Fibroblast of the aortic adventitia (primary cell): ENCODE measurements at regions not wholly inside any gene's neighbourhood (a gene's known extent, or its start where the extent isn't known, plus 50 kb on each side); places are given as distances from the start of the nearest gene placed in this dataset.

ENCODE experiments used
- DNase-seq: peaks from one replicate; pipeline ENCODE4 v3.0.0-alpha.2; 2010; ENCODE audit warnings: low read depth
- H3K4me3 ChIP-seq: 2 replicates; pipeline ENCODE4 v1.5.1; 2011; ENCODE audit warnings: low read depth, mild to moderate bottlenecking, control low read depth, low read length, moderate library complexity
- CTCF ChIP-seq: IDR thresholded peaks from 2 replicates; pipeline ENCODE4 v1.5.1; 2011; ENCODE audit warnings: mild to moderate bottlenecking, low read length, control low read depth, inconsistent platforms; ENCODE audit not compliant: insufficient read depth

DNA sequence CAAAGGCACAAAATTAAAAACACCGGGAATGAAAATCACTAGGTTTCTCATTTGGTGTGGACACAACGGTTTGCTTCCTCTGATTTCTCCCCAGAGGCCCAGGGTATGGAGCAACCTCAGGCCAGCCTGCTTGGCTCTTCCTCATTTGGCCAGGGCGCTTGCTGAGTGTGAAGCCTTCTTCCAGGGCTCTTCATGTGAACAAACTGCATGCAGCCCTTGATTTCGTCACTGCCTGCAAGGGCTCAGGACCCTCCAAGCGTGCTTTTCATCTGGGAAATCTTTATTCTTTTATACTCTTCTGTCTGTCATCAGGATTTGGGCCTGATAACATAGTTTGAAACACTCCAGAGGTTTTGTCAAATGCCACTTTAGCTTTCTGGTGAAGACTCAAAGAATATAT lies 122.6 kb upstream of the KLF4 start:
- no peak for TF ChIP-seq CTCF
- DNase-seq = peak; percentile 79
- no peak overlapping the region for H3K4me3 ChIP-seq

- TF ChIP-seq CTCF = no peak
- H3K4me3 ChIP-seq = no peak overlapping the region
- DNase-seq = no peak
These were observed 120.0 kb upstream of the KLF4 start for GRCh38 chr9:107609547-107609946.

DNA sequence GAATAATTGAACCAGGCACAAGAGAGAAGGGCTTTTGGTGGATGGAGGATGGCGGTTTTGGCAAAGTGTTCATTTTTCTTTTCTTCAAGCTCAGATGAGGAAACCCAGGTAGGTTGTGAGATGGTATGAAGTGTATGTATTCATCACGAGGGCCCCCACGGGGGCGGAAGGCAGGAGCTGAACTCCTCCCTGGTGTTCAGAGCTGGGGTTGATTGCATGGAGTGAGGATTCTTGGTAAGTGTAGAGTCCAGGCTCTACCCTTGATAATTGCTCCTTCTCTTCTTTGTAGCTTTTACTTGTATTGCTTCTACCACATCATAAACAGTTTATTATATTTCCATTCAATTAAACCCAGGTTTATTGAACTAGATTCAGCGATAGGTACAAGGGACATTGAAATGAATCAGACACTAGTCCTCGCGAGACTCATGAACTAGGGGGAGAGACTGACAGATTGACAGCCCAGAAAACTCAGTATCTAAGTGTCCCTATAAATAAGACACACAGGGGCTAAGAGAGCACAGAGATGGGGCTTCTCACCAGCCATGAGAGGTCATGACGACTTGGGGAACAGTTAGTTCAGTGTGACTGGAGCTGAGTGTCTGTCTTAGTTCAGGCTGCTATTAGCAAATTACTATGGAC lies 116.7 kb upstream of the KLF4 start:
- no peak for TF ChIP-seq CTCF
- no peak for DNase-seq
- no peak overlapping the region for H3K4me3 ChIP-seq

DNA sequence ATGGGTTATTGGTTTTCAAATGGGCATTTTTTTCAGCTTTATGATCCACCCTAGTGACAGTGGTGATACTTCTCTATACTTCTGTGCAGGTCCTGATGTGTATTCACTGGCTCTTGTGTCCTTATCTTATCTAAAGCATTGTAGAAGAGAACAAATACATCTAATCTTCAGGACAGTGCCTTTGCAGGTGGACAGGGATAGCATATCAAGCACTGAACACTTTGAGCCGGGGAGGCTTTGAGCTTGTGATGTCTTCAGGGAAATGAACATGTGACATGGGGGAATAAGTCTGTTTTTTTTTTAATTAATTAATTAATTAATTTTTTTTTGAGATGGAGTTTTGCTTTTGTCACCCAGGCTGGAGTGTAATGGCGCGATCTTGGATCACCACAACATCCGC lies 115.5 kb upstream of the KLF4 start:
- no peak for TF ChIP-seq CTCF
- DNase-seq = no peak
- H3K4me3 ChIP-seq = no peak overlapping the region

DNA sequence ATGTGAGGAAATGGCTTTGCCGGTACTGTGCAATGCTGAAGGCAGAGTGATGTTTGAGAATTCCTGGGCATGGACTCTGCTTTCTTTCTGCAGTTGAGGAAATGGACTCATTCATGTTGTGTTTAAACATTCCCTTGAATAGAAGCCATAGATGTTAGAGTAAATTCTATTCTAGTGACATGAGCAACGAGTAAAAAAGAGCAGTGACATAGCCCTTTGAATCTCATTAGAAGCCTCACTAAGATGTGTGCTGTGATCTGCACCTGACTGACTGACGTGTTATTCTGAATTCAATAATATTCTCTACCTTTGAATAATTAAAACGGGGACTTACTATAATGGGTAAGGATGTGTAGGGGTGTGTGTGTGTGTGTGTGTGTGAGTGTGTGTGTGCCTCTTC lies 113.7 kb upstream of the KLF4 start:
- DNase-seq = no peak
- H3K4me3 ChIP-seq = no peak overlapping the region
- no peak for TF ChIP-seq CTCF

GRCh38 chr9:107600060-107600573 lies 110.5 kb upstream of the KLF4 start:
- no peak for TF ChIP-seq CTCF
- H3K4me3 ChIP-seq = no peak overlapping the region
- peak; percentile 81 for DNase-seq

DNA sequence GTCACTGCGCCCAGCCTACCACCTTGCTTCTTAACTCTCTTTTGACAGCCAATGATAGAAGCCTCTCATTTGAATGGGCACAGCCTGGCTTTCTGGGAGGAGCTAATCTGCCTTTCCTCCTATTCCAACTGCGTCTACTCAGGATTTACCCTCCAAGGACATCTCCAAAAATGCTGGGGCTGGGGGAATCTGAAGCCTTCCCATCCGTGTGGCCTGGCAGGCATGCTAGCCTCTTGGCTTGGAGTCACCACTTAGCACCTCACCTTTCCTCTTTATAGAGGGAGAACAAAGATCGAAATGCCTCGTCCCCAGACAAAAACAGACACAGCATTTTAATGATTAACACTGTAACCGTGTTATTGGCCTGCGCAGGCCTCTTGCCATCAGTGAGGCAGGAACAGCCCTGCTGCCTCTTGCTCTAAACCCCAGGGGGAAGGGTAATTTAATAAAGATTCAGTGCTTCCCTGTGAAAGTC lies 108.2 kb upstream of the KLF4 start:
- DNase-seq = no peak
- TF ChIP-seq CTCF = no peak
- H3K4me3 ChIP-seq = no peak overlapping the region
